HG03521 (cell line): ENCODE measurements at regions not wholly inside any gene's neighbourhood (a gene's known extent, or its start where the extent isn't known, plus 50 kb on each side); places are given as distances from the start of the nearest gene placed in this dataset.

Experiments used
- ATAC-seq: cut with Tn5 transposase; IDR thresholded peaks from one replicate; pipeline ENCODE4 v1.9.1; 2021; ENCODE audit warnings: mild to moderate bottlenecking, moderate library complexity; ENCODE audit not compliant: unreplicated experiment

DNA sequence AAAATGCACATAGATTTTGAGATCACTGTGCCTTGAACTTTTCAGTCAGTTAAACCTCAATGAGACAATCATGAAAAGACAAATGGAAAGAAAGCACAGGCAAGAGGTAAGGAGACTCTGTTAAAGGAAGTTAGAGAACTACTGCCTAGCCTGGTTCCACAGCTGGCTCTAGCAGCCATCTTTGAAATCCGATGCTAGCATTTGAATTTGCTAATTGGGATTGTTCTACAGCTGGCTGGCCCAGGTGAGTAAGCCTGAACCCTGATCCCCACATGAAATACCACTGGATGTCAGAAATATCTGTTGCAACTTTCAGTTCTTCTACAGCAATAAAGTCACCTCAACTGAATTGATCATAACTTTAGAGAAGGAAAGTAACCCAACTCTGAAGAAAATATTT, 315.2 kb upstream of the CHAC2 start:
- ATAC-seq = no peak

DNA sequence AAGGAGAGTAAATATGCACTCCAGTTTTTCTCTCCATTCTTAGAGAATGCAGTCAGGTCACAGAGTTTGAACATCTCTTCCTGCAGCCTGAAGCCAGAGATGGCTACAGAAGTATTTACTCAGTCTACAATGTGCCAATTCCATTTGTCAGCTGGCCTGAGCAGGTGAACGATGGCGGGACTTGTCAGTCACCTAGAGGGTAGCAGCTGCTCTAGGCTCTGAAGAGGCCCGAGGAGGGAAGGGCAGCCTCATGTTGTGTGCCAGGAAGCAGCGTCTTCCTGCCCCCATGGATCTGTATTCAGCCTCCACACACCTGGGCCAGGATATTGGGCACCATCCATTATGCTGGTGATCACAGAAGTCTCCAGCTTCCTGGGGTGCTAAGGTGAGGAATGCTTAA, 316.7 kb upstream of the CHAC2 start:
- ATAC-seq = no peak

DNA sequence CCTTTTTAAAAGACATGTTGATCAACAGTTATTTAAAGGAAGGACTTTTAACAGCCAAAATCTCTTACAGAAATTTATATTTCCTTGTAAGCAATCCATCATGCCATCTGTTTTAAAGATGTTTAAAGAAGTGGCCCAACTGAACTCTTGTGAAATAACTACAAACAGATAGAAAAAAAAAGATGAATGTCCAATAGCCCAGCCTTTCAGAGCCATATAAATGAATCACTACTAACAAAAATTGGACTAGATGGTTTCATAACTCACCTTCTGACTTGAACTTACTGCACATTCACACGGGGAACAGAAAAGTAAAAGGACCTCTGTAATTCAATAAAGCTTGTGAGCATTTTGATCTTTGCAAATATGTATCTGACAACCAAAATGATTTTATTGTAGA, 319.0 kb upstream of the CHAC2 start:
- no peak for ATAC-seq

DNA sequence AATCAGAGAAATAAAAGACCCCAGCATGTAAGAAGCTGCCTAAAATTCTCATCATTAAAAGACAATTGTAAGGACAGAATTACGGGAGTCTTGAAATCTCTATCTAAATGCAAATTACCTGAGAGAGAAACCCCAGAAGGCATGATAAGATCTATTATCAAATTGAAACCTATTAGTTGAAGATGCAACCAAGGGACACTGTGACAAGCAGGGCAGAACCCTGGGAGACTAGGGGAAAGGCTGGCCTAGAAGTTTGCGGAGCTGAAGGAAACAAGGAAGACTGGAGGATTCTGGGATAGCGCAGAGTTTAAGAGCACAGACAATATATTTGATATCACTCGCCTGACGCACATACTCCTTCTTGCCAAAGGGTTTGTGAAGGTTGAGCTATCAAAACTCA, 319.5 kb upstream of the CHAC2 start:
- no peak for ATAC-seq

DNA sequence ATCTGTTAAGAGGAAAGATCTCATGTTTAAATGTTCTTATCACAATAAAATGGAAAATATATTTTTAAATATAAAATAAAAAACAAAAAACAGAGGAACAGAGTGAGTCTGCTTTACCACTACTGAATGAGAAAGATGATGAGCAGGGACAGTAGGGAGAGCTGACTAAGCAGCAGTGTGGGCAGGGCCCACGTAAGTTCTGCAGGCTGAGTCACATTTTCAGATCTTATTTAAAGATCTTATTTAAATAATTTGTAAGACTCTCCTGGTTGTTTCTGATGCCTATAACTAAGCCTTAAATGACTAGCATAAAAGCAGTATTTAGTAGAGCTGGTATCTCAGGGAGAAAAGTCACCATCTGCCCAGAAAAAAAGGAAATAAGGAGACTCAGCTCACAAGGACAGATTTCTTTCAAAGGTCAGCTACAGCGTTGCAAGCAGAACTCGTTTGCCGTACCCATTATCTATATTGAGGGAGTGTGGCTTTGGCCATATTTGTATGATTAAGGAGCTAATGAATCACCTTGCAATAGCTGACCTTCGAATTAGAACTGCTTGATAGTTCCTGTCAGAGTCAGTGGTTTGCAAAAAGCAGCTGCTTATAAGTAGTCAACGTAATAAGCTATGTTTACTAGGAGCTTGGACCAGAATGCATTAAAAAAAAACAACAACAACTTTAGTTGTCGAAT, 322.1 kb upstream of the CHAC2 start:
- ATAC-seq = no peak

DNA sequence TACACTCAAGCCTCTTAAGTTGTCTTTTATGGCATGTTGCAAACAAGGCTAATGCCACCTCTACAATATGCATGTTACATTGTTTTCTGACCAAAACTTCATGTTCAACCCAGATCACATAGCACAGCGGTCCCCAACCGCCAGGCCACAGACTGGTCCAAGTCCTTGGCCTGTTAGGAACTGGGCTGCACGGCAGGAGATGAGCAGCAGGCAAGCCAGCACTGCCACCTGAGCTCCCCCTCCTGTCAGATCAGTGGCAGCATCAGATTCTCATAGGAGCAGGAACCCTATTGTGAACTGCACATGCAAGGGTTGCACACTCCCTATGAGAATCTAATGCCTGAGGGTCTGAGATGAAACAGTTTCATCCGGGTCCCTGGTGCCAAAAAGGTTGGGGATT, 324.8 kb upstream of the CHAC2 start:
- no peak for ATAC-seq

DNA sequence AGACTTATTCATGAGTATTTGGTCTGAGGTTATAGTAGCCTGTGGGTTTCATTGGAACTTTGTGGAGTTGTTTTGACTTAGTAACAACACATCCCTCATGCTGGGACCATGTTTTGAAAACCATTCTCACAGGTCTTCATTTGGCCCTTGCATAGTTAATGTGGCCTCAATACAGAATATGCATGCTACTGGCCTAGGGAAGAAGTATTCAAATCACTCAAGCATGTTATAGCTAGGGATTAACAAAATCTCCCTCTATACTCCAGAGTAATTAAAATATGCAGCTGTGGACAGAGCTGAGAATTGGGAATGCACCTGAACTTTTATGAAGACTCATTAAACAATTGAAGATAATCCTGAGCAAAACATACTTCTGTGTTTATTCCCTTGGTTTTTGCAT, 325.5 kb upstream of the CHAC2 start:
- no peak for ATAC-seq

DNA sequence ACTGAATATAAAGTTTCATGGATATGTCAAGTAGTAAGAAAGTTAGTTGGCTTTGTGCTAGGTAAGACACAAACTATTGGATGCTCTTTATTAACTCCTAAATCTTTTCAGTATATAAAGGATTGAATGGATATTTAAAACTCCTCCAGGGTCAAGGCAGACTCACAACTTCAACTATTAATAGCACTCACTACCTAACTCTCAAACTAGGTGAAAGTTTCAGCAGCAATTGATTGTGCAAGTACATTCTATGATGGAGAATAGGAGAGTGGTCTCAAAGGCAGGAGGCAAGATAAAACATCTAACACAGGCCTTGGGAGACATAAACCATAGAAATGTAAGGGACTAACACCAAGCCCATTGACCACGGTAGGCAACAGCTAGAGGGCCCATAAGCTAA, 328.9 kb upstream of the CHAC2 start:
- ATAC-seq = no peak

DNA sequence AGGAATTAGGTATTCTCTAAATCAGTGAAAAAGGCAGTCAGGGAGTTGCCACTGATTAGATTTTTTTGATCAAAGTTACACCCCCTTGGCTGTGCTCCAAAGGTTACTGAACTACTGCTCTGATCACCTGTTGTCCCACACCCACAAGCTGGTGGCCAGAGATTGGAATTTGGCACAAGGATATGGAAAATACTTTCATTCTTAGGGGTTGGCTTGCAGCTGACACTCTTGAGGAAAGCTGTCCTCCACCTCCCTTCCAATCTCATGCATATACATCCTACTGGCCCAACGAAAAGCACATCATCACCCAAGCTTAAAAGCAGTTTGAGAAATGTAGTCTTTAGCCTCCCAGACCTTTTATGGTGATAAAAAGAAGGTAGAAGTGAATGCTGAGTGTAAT, 329.5 kb upstream of the CHAC2 start:
- ATAC-seq = no peak

DNA sequence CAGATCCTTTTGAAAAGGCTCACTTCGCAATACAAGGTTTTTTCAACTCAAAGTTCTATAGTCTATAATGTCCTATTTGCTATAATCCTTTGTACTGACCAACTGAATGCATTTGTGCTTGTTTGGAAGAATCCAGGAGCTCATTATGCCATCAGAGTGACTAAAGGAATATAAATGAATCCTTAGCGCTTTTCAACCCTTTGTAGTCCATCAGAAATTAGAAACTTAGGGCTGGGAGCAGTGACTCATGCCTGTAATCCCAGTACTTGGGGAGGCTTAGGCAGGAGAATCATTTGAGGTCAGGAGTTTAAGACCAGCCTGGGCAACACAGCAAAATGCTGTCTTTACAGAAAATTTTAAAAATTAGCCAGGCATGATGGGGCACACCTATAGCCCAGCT, 330.2 kb upstream of the CHAC2 start:
- no peak for ATAC-seq

DNA sequence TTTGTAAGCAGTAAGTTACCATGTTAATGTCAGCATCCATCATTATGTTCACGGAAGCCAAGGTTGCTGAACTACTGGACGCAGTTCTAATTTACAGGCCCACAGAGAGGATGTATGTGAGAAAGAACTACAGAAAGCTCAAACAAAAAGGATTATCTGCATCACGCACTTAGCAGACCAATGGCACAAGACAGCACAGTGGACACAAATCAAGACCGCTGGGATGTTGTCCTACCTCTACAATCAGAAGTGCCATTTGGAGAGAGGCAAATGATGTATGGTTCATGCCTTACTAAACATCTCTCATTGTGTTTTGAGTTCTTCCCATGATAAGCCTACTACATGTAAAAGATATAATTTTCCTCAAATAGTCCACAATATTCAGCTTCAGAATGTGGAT, 330.7 kb upstream of the CHAC2 start:
- no peak for ATAC-seq

DNA sequence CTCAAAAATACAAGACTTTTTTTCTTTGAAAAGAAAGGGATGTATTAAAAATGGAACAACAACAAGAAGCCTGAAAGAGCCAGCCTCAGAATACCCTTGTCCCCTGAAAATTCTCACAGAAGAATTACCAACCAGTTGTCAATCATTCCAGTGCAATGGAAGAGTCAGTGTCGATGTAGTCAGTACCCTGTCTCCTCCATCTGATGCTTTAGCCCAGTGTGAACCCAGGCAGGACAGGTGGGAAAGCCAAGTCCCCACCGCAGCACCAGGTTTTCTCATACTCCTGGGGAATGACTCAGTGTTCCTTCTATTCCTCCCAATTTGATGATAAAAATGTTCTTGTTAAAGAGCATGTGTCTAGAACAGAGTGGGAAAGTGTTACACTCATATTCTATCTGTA, 332.0 kb upstream of the CHAC2 start:
- no peak for ATAC-seq

DNA sequence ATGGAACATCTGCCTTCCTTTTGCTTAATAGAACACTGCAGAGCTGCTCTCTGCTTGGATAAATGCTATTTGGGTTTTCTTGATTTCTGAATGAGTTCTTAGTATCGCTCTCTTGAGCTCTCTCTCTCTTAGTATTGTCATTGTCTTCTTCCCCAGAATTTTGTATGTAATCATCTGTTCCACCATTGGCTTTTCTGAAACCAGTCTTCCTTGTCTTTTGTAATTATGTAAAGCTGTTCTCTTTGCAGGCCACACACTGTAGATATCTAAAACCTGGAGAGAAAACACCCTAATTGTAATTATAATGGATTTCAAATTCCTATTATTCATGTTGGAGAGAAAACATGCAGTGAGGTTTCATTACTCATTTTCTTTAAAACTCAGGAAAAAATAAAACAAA, 333.1 kb upstream of the CHAC2 start:
- ATAC-seq = no peak

DNA sequence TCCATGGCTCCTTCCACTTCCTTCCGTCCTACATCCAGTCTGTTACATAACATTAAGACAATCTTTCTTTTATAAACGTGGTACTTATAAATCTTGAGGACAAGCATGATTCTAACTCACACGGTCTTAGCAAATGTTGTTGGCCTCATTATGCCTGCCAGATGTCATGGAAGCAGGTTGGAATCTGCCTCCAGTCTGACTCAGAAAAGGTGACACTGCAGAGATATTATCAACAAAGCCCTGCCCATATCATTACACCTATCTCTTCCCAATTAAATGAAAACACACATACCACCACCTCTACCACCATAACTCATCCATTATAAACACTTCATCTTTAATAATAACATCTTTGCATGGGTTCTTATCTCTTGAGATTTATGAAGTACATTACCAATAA, 334.7 kb upstream of the CHAC2 start:
- no peak for ATAC-seq

DNA sequence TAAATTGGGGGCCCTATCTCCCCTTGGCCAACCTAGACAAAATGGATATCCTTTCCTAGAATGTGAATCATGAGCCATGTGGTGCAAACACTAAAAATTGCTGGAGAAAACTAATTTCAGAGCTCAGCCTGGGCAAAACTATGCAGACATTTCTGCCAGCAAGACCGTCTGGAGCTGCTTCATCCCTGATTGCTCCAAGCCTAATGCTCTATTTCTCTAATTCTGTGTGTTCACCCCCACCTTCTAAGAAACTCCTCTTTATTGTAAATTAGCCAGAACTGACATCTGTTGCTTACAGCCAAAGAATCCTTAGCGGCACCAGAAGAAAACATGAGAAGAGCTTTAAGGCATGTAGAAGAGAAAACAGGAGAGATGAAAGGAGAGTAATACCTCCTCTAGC, 337.7 kb upstream of the CHAC2 start:
- no peak for ATAC-seq

DNA sequence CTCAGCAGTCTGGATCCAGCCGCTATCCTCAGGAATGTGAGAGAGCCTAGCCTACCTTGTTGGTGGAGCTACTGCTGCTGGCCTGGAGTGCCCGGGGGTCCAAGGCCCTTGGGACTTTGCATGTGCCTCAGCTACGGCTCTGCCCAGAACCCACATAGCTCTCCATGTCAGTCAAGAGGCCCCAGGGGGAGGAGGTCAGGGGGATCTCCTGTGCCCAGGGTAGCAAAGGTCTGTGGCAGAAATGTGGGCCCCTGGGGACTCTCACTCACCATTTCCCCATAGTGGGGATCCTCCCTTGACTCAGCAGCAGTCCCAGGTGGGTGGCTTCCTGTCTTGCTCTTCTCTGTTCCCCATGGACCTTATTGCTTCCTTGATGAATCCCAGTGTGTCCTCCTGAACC, 342.7 kb upstream of the CHAC2 start:
- ATAC-seq = no peak

DNA sequence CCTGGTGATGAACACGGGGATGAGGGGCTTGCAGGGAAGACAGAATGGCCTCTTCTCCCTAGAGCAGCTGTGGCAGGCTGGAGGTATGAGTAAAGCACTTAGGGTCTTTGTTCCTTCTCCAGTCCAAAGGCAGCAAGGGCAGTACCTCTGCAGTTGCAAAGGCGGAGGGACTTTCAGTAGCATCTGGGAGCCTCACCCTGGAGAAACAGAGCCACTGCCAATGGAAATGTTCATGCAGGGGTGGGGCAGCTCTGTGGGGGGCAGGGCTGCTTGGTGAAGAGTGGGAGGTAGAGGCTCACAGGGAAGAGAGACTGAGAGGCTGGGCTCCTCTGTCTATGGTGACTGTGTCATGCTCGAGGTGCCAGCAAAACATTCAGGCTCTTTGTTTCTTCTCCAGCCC, 344.1 kb upstream of the CHAC2 start:
- no peak for ATAC-seq

DNA sequence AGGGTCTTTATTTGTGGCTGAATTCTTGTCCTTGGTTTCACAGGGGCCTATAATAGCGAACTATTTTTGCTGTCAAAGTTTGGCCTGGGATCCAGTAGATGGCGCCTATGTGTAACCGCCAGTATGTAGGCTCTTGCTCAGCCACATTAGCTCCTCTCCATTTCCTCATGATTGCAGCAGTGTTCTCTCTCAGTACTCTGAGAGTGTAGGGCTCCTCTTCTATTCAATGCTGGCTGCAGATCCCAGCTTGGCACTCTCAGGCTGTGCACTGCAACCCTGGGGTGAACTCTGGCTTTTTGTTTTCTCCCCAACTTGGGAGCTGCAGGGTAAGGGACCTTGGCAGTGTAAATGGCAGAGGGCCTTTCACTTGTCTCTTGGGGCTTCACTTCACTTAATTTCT, 344.6 kb upstream of the CHAC2 start:
- peak; percentile 72 for ATAC-seq

DNA sequence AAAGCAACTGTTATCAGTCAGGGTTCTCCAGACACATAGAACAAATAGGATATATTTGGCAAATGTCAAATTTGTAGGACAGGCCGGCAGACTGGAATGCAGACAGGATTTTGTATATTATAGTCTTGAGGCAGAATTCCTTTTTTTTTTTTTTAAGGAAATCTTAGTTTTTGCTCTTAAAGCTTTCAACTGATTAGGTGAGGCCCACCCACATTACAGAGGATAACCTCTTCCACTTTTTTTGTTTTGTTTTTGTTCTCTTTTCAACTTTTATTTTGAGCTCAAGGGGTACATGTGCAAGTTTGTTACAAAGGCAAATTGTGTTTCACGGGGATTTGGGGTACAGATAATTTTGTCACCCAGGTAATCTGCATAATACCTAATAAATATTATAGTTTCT, 350.2 kb upstream of the CHAC2 start:
- ATAC-seq = no peak

DNA sequence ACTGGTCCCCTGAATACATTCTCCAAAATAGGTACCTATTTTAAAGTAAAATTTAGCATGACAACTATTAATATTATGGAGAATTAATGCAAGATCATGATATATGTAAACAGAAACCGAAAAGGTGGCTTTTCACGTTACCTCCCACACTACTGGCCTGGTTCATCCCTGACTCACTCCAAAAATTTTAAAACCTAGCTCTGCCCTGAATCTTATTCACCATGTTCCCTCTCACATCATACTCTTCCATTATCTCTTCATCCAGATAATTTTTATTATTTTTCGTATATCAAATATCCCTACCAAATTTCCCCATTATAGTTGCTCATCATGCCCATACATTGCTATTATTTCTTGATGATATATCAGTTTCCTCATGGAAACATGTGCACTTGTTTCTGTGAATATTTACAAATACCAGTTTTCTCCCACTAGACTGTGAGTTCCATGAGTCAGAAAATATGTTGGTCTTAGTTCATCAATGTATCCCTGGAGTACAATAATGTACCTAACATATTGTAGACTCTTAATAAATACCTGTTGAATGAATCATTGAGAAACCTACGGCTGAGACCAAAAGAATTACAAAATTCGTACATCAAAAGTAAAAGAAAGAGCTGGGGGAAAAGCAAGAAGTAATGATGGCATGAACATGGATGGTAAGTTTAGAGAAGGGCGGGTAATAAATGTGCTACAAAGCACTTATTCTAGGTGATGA, 360.1 kb upstream of the CHAC2 start:
- no peak for ATAC-seq

DNA sequence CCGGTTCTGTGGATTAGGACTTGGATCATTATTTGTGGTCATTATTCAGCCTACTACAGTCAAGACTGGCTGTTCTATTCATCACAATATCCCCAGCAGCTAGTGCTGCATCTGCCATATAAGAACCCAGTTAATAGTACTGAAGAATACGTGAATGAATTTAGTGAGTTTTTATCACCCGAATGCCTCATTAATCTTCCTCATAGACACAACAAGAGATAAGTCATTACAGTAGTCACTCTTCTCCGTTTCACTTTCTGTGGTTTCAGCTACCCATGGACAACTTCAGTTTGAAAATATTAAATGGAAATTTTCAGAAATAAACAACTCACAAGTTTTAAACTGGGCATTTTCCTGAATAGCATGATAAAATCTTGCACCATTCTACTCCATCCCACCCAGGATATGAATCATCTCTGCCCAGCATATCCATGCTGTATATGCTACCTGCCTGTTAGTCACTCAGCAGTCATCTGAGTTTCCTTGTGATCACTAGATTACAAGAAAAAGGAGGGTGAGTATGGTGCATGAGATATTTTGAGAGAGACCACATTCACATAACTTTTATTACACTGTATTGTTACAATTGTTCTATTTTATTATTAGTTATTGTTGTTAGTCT, 363.7 kb upstream of the CHAC2 start:
- no peak for ATAC-seq

DNA sequence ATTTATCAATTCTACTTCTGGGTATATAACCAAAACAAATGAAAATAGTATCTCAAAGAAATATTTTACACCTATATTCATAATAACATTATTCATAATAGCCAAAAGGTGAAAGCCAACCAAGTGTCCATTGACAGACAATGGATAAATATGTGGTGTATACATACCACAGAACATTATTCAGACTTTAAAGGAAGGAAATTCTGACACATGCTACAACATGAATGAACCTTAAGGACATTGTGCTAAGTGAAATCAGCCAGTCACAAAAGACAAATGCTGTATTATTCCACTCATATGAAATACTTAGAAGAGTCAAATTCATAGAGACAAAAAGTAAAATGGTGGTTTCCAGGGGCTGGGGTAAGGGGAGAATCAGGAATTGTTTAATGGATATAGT, 370.5 kb upstream of the CHAC2 start:
- ATAC-seq = no peak

DNA sequence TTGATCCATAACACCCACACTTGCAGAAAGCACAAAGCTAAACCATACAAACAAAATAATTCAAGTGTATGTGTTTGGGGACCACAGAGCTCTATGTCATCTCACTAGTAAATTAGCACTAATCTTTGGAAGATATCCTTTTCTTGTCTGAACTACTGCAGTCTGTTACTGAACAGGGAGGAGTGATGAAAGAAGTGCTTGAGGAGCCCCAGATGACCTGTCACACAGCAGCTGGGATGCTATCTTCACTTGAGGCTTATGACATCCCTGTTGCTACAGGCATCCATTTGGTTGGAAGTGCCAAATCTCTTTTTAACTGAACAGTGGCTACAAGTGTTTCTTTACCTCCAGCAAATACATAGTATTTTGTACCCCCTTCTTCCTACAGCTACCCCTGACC, 386.3 kb upstream of the CHAC2 start:
- ATAC-seq = no peak
